IPS DF 19.7 (cell line): ENCODE measurements at regions not wholly inside any gene's neighbourhood (a gene's known extent, or its start where the extent isn't known, plus 50 kb on each side); places are given as distances from the start of the nearest gene placed in this dataset.

Experiments used
- DNase-seq: peaks from one replicate; pipeline ENCODE4 v3.0.0-alpha.2; 2013; ENCODE audit warnings: low read depth, low spot score

- no peak for DNase-seq
Measured at GRCh38 chr11:45597097-45597496, 68.3 kb downstream of the CHST1 start.

GRCh38 chr11:45596571-45596970 is 68.9 kb downstream of the CHST1 start:
- no peak for DNase-seq

- DNase-seq = no peak
Measured at GRCh38 chr11:45593992-45594391, 71.4 kb downstream of the CHST1 start.

GRCh38 chr11:45592636-45593035 is 72.8 kb downstream of the CHST1 start:
- DNase-seq = no peak

GRCh38 chr11:45590743-45591142 is 74.7 kb downstream of the CHST1 start:
- DNase-seq = no peak

GRCh38 chr11:45585205-45585604 is 80.2 kb downstream of the CHST1 start:
- DNase-seq = no peak

GRCh38 chr11:45583981-45584566 is 81.3 kb downstream of the CHST1 start:
- DNase-seq = no peak

GRCh38 chr11:45580399-45580798 is 85.0 kb downstream of the CHST1 start:
- DNase-seq = peak; percentile 23

GRCh38 chr11:45578316-45578715 is 87.1 kb downstream of the CHST1 start:
- no peak for DNase-seq

- DNase-seq = peak; percentile 30
Measured at GRCh38 chr11:45577752-45578151, 87.7 kb downstream of the CHST1 start.

GRCh38 chr11:45576461-45577215 is 88.8 kb downstream of the CHST1 start:
- no peak for DNase-seq

- DNase-seq = no peak
Measured at GRCh38 chr11:45573728-45574127, 91.7 kb downstream of the CHST1 start.

GRCh38 chr11:45572354-45573123 is 92.9 kb downstream of the CHST1 start:
- no peak for DNase-seq

- no peak for DNase-seq
Measured at GRCh38 chr11:45569776-45570175, 95.6 kb downstream of the CHST1 start.

GRCh38 chr11:45568049-45568448 is 97.4 kb downstream of the CHST1 start:
- DNase-seq = no peak

- no peak for DNase-seq
Measured at GRCh38 chr11:45565446-45565988, 99.9 kb downstream of the CHST1 start.

- DNase-seq = no peak
Measured at GRCh38 chr11:45563810-45564209, 101.6 kb downstream of the CHST1 start.

- no peak for DNase-seq
Measured at GRCh38 chr11:45563171-45563570, 102.3 kb downstream of the CHST1 start.

- DNase-seq = no peak
Measured at GRCh38 chr11:45560913-45561281, 104.5 kb downstream of the CHST1 start.

GRCh38 chr11:45560155-45560912 is 105.1 kb downstream of the CHST1 start:
- DNase-seq = no peak

GRCh38 chr11:45556851-45557707 is 108.3 kb downstream of the CHST1 start:
- DNase-seq = no peak
